Osteoblast (primary cell): ENCODE measurements at regions not wholly inside any gene's neighbourhood (a gene's known extent, or its start where the extent isn't known, plus 50 kb on each side); places are given as distances from the start of the nearest gene placed in this dataset.

Experiments
- DNase-seq: peaks from one replicate; pipeline ENCODE4 v3.0.0; 2011; ENCODE audit warnings: low spot score, mixed read lengths; ENCODE audit not compliant: insufficient read length; ENCODE audit errors: missing footprints
- H2AFZ ChIP-seq: 2 replicates; pipeline ENCODE4 v1.6.0; 2011; ENCODE audit warnings: mild to moderate bottlenecking, low read length
- H3K27ac ChIP-seq: 2 replicates; pipeline ENCODE4 v1.5.1; 2011; ENCODE audit warnings: mild to moderate bottlenecking, low read depth, low read length, moderate library complexity
- H3K27me3 ChIP-seq: 2 replicates; pipeline ENCODE4 v1.6.0; 2012; ENCODE audit warnings: mild to moderate bottlenecking, control low read depth, inconsistent platforms, low read length, moderate library complexity; ENCODE audit not compliant: insufficient read depth
- H3K36me3 ChIP-seq: 2 replicates; pipeline ENCODE4 v1.5.1; 2011; ENCODE audit warnings: mild to moderate bottlenecking, low read length, control low read depth, moderate library complexity; ENCODE audit not compliant: insufficient read depth
- H3K4me1 ChIP-seq: 2 replicates; pipeline ENCODE4 v1.5.1; 2011; ENCODE audit warnings: mild to moderate bottlenecking, low read length, control low read depth, moderate library complexity; ENCODE audit not compliant: insufficient read depth
- H3K4me2 ChIP-seq: 2 replicates; pipeline ENCODE4 v1.6.0; 2011; ENCODE audit warnings: mild to moderate bottlenecking, low read length; ENCODE audit not compliant: insufficient read depth
- H3K4me3 ChIP-seq: fragments of 200-600 bp; sonication (generic); 3 replicates; pipeline ENCODE4 v1.5.1; 2012; ENCODE audit warnings: mild to moderate bottlenecking, low read length, inconsistent platforms; ENCODE audit not compliant: insufficient read depth
- H3K79me2 ChIP-seq: 2 replicates; pipeline ENCODE4 v1.6.0; 2012; ENCODE audit warnings: mild to moderate bottlenecking, low read length, control low read depth, inconsistent platforms; ENCODE audit not compliant: insufficient read depth
- H3K9me3 ChIP-seq: 2 replicates; pipeline ENCODE4 v1.5.1; 2011; ENCODE audit warnings: low read depth, low read length, control low read depth
- H4K20me1 ChIP-seq: 2 replicates; pipeline ENCODE4 v1.6.0; 2012; ENCODE audit warnings: mild to moderate bottlenecking, low read length, control low read depth; ENCODE audit not compliant: insufficient read depth
- TF ChIP-seq, protein P1 (sequence below): IDR thresholded peaks from 2 replicates; pipeline ENCODE4 v1.5.1; 2011; ENCODE audit warnings: mild to moderate bottlenecking, low read depth, low read length, moderate library complexity; ENCODE audit errors: extremely low read depth

GRCh38 chr3:59593380-59593779 is 543.6 kb upstream of the CFAP20DC start:
- Histone ChIP-seq H3K36me3 (no peaks in the 10 kb centered on the region), H3K4me3 (no peak overlapping the region)

GRCh38 chr3:59580996-59581395 is 531.2 kb upstream of the CFAP20DC start:
- H2AFZ ChIP-seq = no peak overlapping the region
- TF ChIP-seq, protein P1, sequence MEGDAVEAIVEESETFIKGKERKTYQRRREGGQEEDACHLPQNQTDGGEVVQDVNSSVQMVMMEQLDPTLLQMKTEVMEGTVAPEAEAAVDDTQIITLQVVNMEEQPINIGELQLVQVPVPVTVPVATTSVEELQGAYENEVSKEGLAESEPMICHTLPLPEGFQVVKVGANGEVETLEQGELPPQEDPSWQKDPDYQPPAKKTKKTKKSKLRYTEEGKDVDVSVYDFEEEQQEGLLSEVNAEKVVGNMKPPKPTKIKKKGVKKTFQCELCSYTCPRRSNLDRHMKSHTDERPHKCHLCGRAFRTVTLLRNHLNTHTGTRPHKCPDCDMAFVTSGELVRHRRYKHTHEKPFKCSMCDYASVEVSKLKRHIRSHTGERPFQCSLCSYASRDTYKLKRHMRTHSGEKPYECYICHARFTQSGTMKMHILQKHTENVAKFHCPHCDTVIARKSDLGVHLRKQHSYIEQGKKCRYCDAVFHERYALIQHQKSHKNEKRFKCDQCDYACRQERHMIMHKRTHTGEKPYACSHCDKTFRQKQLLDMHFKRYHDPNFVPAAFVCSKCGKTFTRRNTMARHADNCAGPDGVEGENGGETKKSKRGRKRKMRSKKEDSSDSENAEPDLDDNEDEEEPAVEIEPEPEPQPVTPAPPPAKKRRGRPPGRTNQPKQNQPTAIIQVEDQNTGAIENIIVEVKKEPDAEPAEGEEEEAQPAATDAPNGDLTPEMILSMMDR = no peak
- no peak for DNase-seq
- no peak overlapping the region for H3K27ac ChIP-seq
- H4K20me1 ChIP-seq = no peaks in the 10 kb centered on the region
- no peaks in the 10 kb centered on the region for H3K27me3 ChIP-seq
- no peaks in the 10 kb centered on the region for H3K9me3 ChIP-seq
- no peaks in the 10 kb centered on the region for H3K79me2 ChIP-seq
- no peaks in the 10 kb centered on the region for H3K4me1 ChIP-seq
- no peak overlapping the region for H3K4me3 ChIP-seq
- H3K36me3 ChIP-seq = no peaks in the 10 kb centered on the region
- no peak overlapping the region for H3K4me2 ChIP-seq

More at GRCh38 chr3:59593380-59593779, 543.6 kb upstream of the CFAP20DC start:
- Histone ChIP-seq H3K4me2 (no peak overlapping the region), H2AFZ (no peak overlapping the region), H3K79me2 (no peaks in the 10 kb centered on the region), H3K9me3 (no peaks in the 10 kb centered on the region), H3K27me3 (peaks cover 4% of the 10 kb centered on the region), H3K4me1 (no peaks in the 10 kb centered on the region), H3K27ac (no peak overlapping the region), H4K20me1 (no peaks in the 10 kb centered on the region)
- TF ChIP-seq, protein P1 = no peak
- DNase-seq = no peak

GRCh38 chr3:59580499-59580898 is 530.7 kb upstream of the CFAP20DC start:
- Histone ChIP-seq H3K27ac (no peak overlapping the region), H3K27me3 (no peaks in the 10 kb centered on the region), H3K4me1 (no peaks in the 10 kb centered on the region), H3K79me2 (no peaks in the 10 kb centered on the region), H3K9me3 (no peaks in the 10 kb centered on the region), H3K4me3 (no peak overlapping the region), H3K4me2 (no peak overlapping the region), H2AFZ (no peak overlapping the region), H4K20me1 (no peaks in the 10 kb centered on the region), H3K36me3 (no peaks in the 10 kb centered on the region)
- TF ChIP-seq, protein P1 = no peak
- no peak for DNase-seq

GRCh38 chr3:59578129-59578528 is 528.3 kb upstream of the CFAP20DC start:
- Histone ChIP-seq H3K27me3 (no peaks in the 10 kb centered on the region), H3K4me3 (no peak overlapping the region), H3K79me2 (no peaks in the 10 kb centered on the region), H3K9me3 (no peaks in the 10 kb centered on the region), H3K36me3 (no peaks in the 10 kb centered on the region), H2AFZ (no peak overlapping the region), H3K4me1 (peaks cover 10% of the 10 kb centered on the region), H3K27ac (no peak overlapping the region), H4K20me1 (no peaks in the 10 kb centered on the region), H3K4me2 (no peak overlapping the region)
- TF ChIP-seq, protein P1 = no peak
- DNase-seq = peak; percentile 18
